ENCODE measurements at regions not wholly inside any gene's neighbourhood (a gene's known extent, or its start where the extent isn't known, plus 50 kb on each side); places are given as distances from the start of the nearest gene placed in this dataset.

GRCh38 chr14:53356361-53357150 lies 203.4 kb upstream of the DDHD1 start:
- TF ChIP-seq EZH2 (IDR thresholded peaks at IDR 0.05; ENCODE audit: borderline replicate concordance, low read length): no peak
- TF ChIP-seq CTCF (IDR thresholded peaks at IDR 0.05; ENCODE audit: low read length): no peak
